ENCODE measurements at regions not wholly inside any gene's neighbourhood (a gene's known extent, or its start where the extent isn't known, plus 50 kb on each side); places are given as distances from the start of the nearest gene placed in this dataset.

DNA sequence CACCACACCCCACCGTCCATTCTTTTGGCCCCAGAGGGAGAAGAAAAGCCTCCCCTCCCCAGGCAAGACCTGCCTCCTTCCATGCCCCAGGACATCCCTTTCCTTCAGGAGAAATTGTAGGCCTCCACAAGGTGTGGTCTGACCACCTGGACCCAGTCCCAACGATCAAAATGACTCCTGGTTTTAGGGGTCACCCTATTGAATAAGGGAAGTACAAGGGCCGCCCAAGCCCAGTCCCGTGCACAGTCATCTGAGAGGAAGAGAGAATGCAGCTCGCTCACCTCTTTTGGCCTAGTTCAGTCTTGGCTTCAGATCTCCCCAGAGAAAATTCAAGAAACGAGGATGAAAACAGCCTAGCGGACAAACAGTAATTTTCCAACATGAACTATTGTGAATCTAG is 249.1 kb downstream of the UACA start:
- TF ChIP-seq, protein P1, sequence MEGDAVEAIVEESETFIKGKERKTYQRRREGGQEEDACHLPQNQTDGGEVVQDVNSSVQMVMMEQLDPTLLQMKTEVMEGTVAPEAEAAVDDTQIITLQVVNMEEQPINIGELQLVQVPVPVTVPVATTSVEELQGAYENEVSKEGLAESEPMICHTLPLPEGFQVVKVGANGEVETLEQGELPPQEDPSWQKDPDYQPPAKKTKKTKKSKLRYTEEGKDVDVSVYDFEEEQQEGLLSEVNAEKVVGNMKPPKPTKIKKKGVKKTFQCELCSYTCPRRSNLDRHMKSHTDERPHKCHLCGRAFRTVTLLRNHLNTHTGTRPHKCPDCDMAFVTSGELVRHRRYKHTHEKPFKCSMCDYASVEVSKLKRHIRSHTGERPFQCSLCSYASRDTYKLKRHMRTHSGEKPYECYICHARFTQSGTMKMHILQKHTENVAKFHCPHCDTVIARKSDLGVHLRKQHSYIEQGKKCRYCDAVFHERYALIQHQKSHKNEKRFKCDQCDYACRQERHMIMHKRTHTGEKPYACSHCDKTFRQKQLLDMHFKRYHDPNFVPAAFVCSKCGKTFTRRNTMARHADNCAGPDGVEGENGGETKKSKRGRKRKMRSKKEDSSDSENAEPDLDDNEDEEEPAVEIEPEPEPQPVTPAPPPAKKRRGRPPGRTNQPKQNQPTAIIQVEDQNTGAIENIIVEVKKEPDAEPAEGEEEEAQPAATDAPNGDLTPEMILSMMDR (IDR thresholded peaks at IDR 0.05), result no peak
- no peak for TF ChIP-seq POLR2A (IDR thresholded peaks at IDR 0.05)
